WTC11 (cell line): ENCODE measurements at regions not wholly inside any gene's neighbourhood (a gene's known extent, or its start where the extent isn't known, plus 50 kb on each side); places are given as distances from the start of the nearest gene placed in this dataset.

Experiments
- ATAC-seq: fragments of 200-7000 bp; cut with Tn5 transposase; 2 replicates; pipeline ENCODE4 v1.10.0; 2021; ENCODE audit warnings: mild to moderate bottlenecking, moderate library complexity
- CTCF ChIA-PET: fragments of 300-600 bp; sonication (Branson Sonifier 250); formaldehyde crosslinking; loops from one replicate; lab custom pipeline; 2021; ENCODE audit warnings: antibody characterized with exemption; lab: Charles Lee
- POLR2A ChIA-PET: fragments of 350-600 bp; sonication (Branson Sonifier 250); formaldehyde crosslinking; loops from one replicate; lab custom pipeline; 2021; ENCODE audit warnings: antibody characterized with exemption; lab: Charles Lee
- DNase-seq: peaks from one replicate; pipeline ENCODE4 v3.0.0; 2021; ENCODE audit warnings: low spot score
- H3K27ac Mint-ChIP-seq: 2 replicates; pipeline ENCODE4 v1.8.0; 2021; ENCODE audit warnings: mixed read lengths
- H3K27me3 Mint-ChIP-seq: 2 replicates; pipeline ENCODE4 v1.8.0; 2021; ENCODE audit warnings: low read depth, mild to moderate bottlenecking, moderate library complexity, mixed read lengths
- H3K36me3 Mint-ChIP-seq: 2 replicates; pipeline ENCODE4 v1.8.0; 2021; ENCODE audit warnings: mixed read lengths
- H3K4me1 Mint-ChIP-seq: 2 replicates; pipeline ENCODE4 v1.8.0; 2022; ENCODE audit warnings: mixed read lengths
- H3K4me3 Mint-ChIP-seq: 2 replicates; pipeline ENCODE4 v1.8.0; 2021; ENCODE audit warnings: mild to moderate bottlenecking, moderate library complexity, mixed read lengths
- H3K9me3 Mint-ChIP-seq: 2 replicates; pipeline ENCODE4 v1.8.0; 2021; ENCODE audit warnings: mixed read lengths
- ATF3 ChIP-seq: sonication (generic); formaldehyde crosslinking; conservative IDR thresholded peaks from 2 replicates; pipeline ENCODE4 v1.8.1; 2022; ENCODE audit warnings: mild to moderate bottlenecking, missing genetic modification reagents
- E2F5 ChIP-seq: sonication (generic); formaldehyde crosslinking; IDR thresholded peaks from 2 replicates; pipeline ENCODE4 v1.8.1; 2022; ENCODE audit warnings: mild to moderate bottlenecking, moderate library complexity, missing genetic modification reagents
- EMX1 ChIP-seq: fragments of 250-450 bp; sonication (Bioruptor Pico); IDR thresholded peaks from 2 replicates; pipeline ENCODE4 v1.8.0; 2021; ENCODE audit warnings: mild to moderate bottlenecking
- ERG ChIP-seq: fragments of 250-450 bp; sonication (Bioruptor Pico); IDR thresholded peaks from 2 replicates; pipeline ENCODE4 v1.8.0; 2021; ENCODE audit warnings: mild to moderate bottlenecking
- FOXP4 ChIP-seq: sonication (generic); formaldehyde crosslinking; IDR thresholded peaks from 2 replicates; pipeline ENCODE4 v1.8.0; 2022; ENCODE audit warnings: mild to moderate bottlenecking, missing genetic modification reagents
- MAX ChIP-seq: sonication (generic); formaldehyde crosslinking; IDR thresholded peaks from 2 replicates; pipeline ENCODE4 v1.8.0; 2022; ENCODE audit warnings: mild to moderate bottlenecking, missing genetic modification reagents
- NFATC4 ChIP-seq: fragments of 250-450 bp; sonication (Bioruptor Pico); IDR thresholded peaks from 2 replicates; pipeline ENCODE4 v1.9.0; 2021; ENCODE audit warnings: mild to moderate bottlenecking
- NR3C1 ChIP-seq: sonication (generic); formaldehyde crosslinking; conservative IDR thresholded peaks from 2 replicates; pipeline ENCODE4 v1.8.1; 2023; ENCODE audit warnings: low read depth, mild to moderate bottlenecking, missing genetic modification reagents
- PRRX2 ChIP-seq: fragments of 250-450 bp; sonication (Bioruptor Pico); IDR thresholded peaks from 2 replicates; pipeline ENCODE4 v1.8.0; 2021; ENCODE audit warnings: mild to moderate bottlenecking
- TP53 ChIP-seq: sonication (generic); formaldehyde crosslinking; IDR thresholded peaks from 2 replicates; pipeline ENCODE4 v1.8.1; 2023; ENCODE audit warnings: mild to moderate bottlenecking, missing genetic modification reagents
- ZBTB21 ChIP-seq: sonication (generic); formaldehyde crosslinking; IDR thresholded peaks from 2 replicates; pipeline ENCODE4 v1.8.1; 2023; ENCODE audit warnings: mild to moderate bottlenecking, missing genetic modification reagents, borderline replicate concordance
- ZBTB43 ChIP-seq: sonication (generic); formaldehyde crosslinking; IDR thresholded peaks from 2 replicates; pipeline ENCODE4 v1.8.1; 2023; ENCODE audit warnings: mild to moderate bottlenecking, missing genetic modification reagents
- ZNF416 ChIP-seq: fragments of 250-450 bp; sonication (Bioruptor Pico); IDR thresholded peaks from 2 replicates; pipeline ENCODE4 v1.9.0; 2021; ENCODE audit warnings: mild to moderate bottlenecking, inconsistent platforms
- ZNF423 ChIP-seq: fragments of 250-450 bp; sonication (Bioruptor Pico); IDR thresholded peaks from 2 replicates; pipeline ENCODE4 v2.1.2; 2022; ENCODE audit warnings: mild to moderate bottlenecking, moderate library complexity
- ZNF425 ChIP-seq: fragments of 250-450 bp; sonication (Bioruptor Pico); conservative IDR thresholded peaks from 2 replicates; pipeline ENCODE4 v1.9.0; 2021; ENCODE audit warnings: mild to moderate bottlenecking
- ZNF532 ChIP-seq: fragments of 250-450 bp; sonication (Bioruptor Pico); IDR thresholded peaks from 2 replicates; pipeline ENCODE4 v1.9.0; 2021; ENCODE audit warnings: mild to moderate bottlenecking, borderline replicate concordance

GRCh38 chr16:8183176-8184099, 406.9 kb downstream of the TMEM114 start:
- no peak for ATAC-seq
- H3K4me3 Mint-ChIP-seq: no peak overlapping the region
- DNase-seq: no peak
- peaks cover 65% of the 10 kb centered on the region for H3K36me3 Mint-ChIP-seq
- no peak overlapping the region for H3K27ac Mint-ChIP-seq
- no peak for TF ChIP-seq ATF3 (CRISPR knock-in tag)
- TF ChIP-seq ERG: no peak
- TF ChIP-seq PRRX2 (CRISPR knock-in tag): no peak
- no peak for TF ChIP-seq NR3C1
- TF ChIP-seq ZNF416: no peak
- no peak for TF ChIP-seq MAX (CRISPR knock-in tag)
- TF ChIP-seq TP53 (CRISPR knock-in tag): no peak
- TF ChIP-seq E2F5 (CRISPR knock-in tag): no peak
- no peak for TF ChIP-seq ZNF425
- TF ChIP-seq ZNF532 (CRISPR knock-in tag): no peak
- TF ChIP-seq EMX1: no peak
- TF ChIP-seq FOXP4 (CRISPR knock-in tag): no peak
- POLR2A ChIA-PET: no interaction called here
- no peaks in the 10 kb centered on the region for H3K4me1 Mint-ChIP-seq
- CTCF ChIA-PET: no interaction called here
- peaks cover 12% of the 10 kb centered on the region; the same call in 1 of the 2 replicates for H3K27me3 Mint-ChIP-seq
- peaks cover 82% of the 10 kb centered on the region for H3K9me3 Mint-ChIP-seq

- no peak for ATAC-seq
- TF ChIP-seq NFATC4 (no peak), ZBTB21 (CRISPR knock-in tag) (no peak), ZNF423 (CRISPR knock-in tag) (no peak), ZBTB43 (CRISPR knock-in tag) (no peak)
- TF ChIP-seq, all 79 proteins: peak for 0
- H3K4me3 Mint-ChIP-seq: no peak overlapping the region
- H3K4me1 Mint-ChIP-seq: no peaks in the 10 kb centered on the region
- H3K27ac Mint-ChIP-seq: no peak overlapping the region
- peaks cover 8% of the 10 kb centered on the region for H3K27me3 Mint-ChIP-seq
- H3K36me3 Mint-ChIP-seq: peaks cover 67% of the 10 kb centered on the region
- H3K9me3 Mint-ChIP-seq: peaks cover 84% of the 10 kb centered on the region
- ChIA-PET POLR2A (no interaction called here), CTCF (no interaction called here)
- DNase-seq: no peak
Measured at GRCh38 chr16:8182761-8183160, 407.6 kb downstream of the TMEM114 start.
